MM.1S (cell line): ENCODE measurements at regions not wholly inside any gene's neighbourhood (a gene's known extent, or its start where the extent isn't known, plus 50 kb on each side); places are given as distances from the start of the nearest gene placed in this dataset.

Source experiments
- DNase-seq: peaks from one replicate; pipeline ENCODE4 v3.0.0-alpha.2; 2015
- H2AFZ ChIP-seq: fragments of 300-600 bp; sonication (generic); 2 replicates; pipeline ENCODE4 v1.6.0; 2016; ENCODE audit warnings: antibody characterized with exemption, low read length
- H3F3A ChIP-seq: fragments of 300-600 bp; sonication (generic); 2 replicates; pipeline ENCODE4 v1.6.1; 2016; ENCODE audit warnings: mild to moderate bottlenecking, antibody characterized with exemption, low read length, moderate library complexity, mixed read lengths; ENCODE audit not compliant: insufficient read depth
- H3K27ac ChIP-seq: fragments of 300-600 bp; sonication (generic); 2 replicates; pipeline ENCODE4 v1.5.1; 2016; ENCODE audit warnings: mild to moderate bottlenecking, low read length
- H3K27me3 ChIP-seq: fragments of 300-600 bp; sonication (generic); replicated peaks from 2 replicates; pipeline ENCODE4 v1.6.0; 2016; ENCODE audit warnings: low read length; ENCODE audit not compliant: insufficient read depth
- H3K36me3 ChIP-seq: fragments of 300-600 bp; sonication (generic); replicated peaks from 2 replicates; pipeline ENCODE4 v1.6.1; 2016; ENCODE audit warnings: mild to moderate bottlenecking, low read length, mixed read lengths; ENCODE audit not compliant: insufficient read depth
- H3K4me1 ChIP-seq: fragments of 300-600 bp; sonication (generic); 2 replicates; pipeline ENCODE4 v1.6.1; 2016; ENCODE audit warnings: low read length, mixed read lengths
- H3K4me2 ChIP-seq: fragments of 300-600 bp; sonication (generic); 2 replicates; pipeline ENCODE4 v1.6.0; 2016; ENCODE audit warnings: low read depth, low read length
- H3K4me3 ChIP-seq: fragments of 300-600 bp; sonication (generic); 2 replicates; pipeline ENCODE4 v1.5.1; 2016; ENCODE audit warnings: low read length, mixed read lengths
- H3K79me2 ChIP-seq: fragments of 300-600 bp; sonication (generic); 2 replicates; pipeline ENCODE4 v1.6.1; 2016; ENCODE audit warnings: mixed run types, low read length, mixed read lengths
- H3K9ac ChIP-seq: fragments of 300-600 bp; sonication (generic); 2 replicates; pipeline ENCODE4 v1.6.1; 2016; ENCODE audit warnings: low read length, mixed read lengths
- H3K9me2 ChIP-seq: fragments of 300-600 bp; sonication (generic); replicated peaks from 2 replicates; pipeline ENCODE4 v1.6.1; 2016; ENCODE audit warnings: mild to moderate bottlenecking, low read length, mixed read lengths; ENCODE audit not compliant: insufficient read depth
- H3K9me3 ChIP-seq: fragments of 300-600 bp; sonication (generic); replicated peaks from 2 replicates; pipeline ENCODE4 v1.6.1; 2016; ENCODE audit warnings: mild to moderate bottlenecking, low read length, mixed read lengths; ENCODE audit not compliant: insufficient read depth
- H4K20me1 ChIP-seq: fragments of 300-600 bp; sonication (generic); 2 replicates; pipeline ENCODE4 v1.6.1; 2016; ENCODE audit warnings: mild to moderate bottlenecking, low read length, moderate library complexity, mixed read lengths; ENCODE audit not compliant: insufficient read depth
- CTCF ChIP-seq: fragments of 300-600 bp; sonication (generic); IDR thresholded peaks from 2 replicates; pipeline ENCODE4 v1.5.1; 2016; ENCODE audit warnings: antibody characterized with exemption, low read length, mixed read lengths
- EZH2 ChIP-seq: fragments of 300-600 bp; sonication (generic); optimal IDR thresholded peaks from 2 replicates; pipeline ENCODE3; 2017; ENCODE audit warnings: low read depth, mild to moderate bottlenecking, antibody characterized with exemption, low read length, mixed read lengths
- EZH2phosphoT487 ChIP-seq: fragments of 300-600 bp; sonication (generic); IDR thresholded peaks from 2 replicates; pipeline ENCODE4 v1.6.1; 2018; ENCODE audit warnings: antibody characterized with exemption, low read length

- H3K9me3 ChIP-seq: no peaks in the 10 kb centered on the region
- H3K36me3 ChIP-seq: no peaks in the 10 kb centered on the region
- no peak overlapping the region for H3K4me2 ChIP-seq
- H3K4me1 ChIP-seq: peaks cover 10% of the 10 kb centered on the region
- TF ChIP-seq EZH2phosphoT487 (no peak), EZH2 (no peak), CTCF (no peak)
- no peak overlapping the region for H3K27ac ChIP-seq
- no peak for DNase-seq
- no peaks in the 10 kb centered on the region for H3F3A ChIP-seq
- no peaks in the 10 kb centered on the region for H3K27me3 ChIP-seq
- no peaks in the 10 kb centered on the region for H3K79me2 ChIP-seq
- H4K20me1 ChIP-seq: no peaks in the 10 kb centered on the region
- no peaks in the 10 kb centered on the region for H3K9me2 ChIP-seq
- H2AFZ ChIP-seq: no peak overlapping the region
- no peak overlapping the region for H3K9ac ChIP-seq
- H3K4me3 ChIP-seq: no peak overlapping the region
Measured at GRCh38 chr3:26099692-26100091, 309.8 kb downstream of the OXSM start.

GRCh38 chr3:26100176-26100575 lies 310.3 kb downstream of the OXSM start:
- DNase-seq: no peak

GRCh38 chr3:26102376-26102775 lies 312.5 kb downstream of the OXSM start:
- Histone ChIP-seq H4K20me1 (no peaks in the 10 kb centered on the region), H3K36me3 (no peaks in the 10 kb centered on the region), H3K9me3 (no peaks in the 10 kb centered on the region), H2AFZ (no peak overlapping the region), H3K9ac (no peak overlapping the region), H3K27ac (no peak overlapping the region), H3K4me2 (no peak overlapping the region), H3K27me3 (no peaks in the 10 kb centered on the region), H3K79me2 (no peaks in the 10 kb centered on the region), H3K4me1 (peaks cover 32% of the 10 kb centered on the region), H3F3A (peaks cover 18% of the 10 kb centered on the region; the same call in 1 of the 2 replicates), H3K4me3 (no peak overlapping the region), H3K9me2 (no peaks in the 10 kb centered on the region)
- TF ChIP-seq CTCF (no peak), EZH2 (no peak), EZH2phosphoT487 (no peak)
- DNase-seq: no peak

More at GRCh38 chr3:26100176-26100575, 310.3 kb downstream of the OXSM start:
- no peak overlapping the region for H2AFZ ChIP-seq
- no peak overlapping the region for H3K4me2 ChIP-seq
- no peaks in the 10 kb centered on the region for H3K27me3 ChIP-seq
- H3K4me3 ChIP-seq: no peak overlapping the region
- H3K9me3 ChIP-seq: no peaks in the 10 kb centered on the region
- peaks cover 15% of the 10 kb centered on the region for H3K4me1 ChIP-seq
- no peaks in the 10 kb centered on the region for H3K36me3 ChIP-seq
- no peak overlapping the region for H3K9ac ChIP-seq
- H3K27ac ChIP-seq: no peak overlapping the region
- TF ChIP-seq EZH2phosphoT487 (no peak), CTCF (no peak), EZH2 (no peak)
- H4K20me1 ChIP-seq: no peaks in the 10 kb centered on the region
- H3F3A ChIP-seq: 0 out of 2 replicates have a peak, but pooled peaks cover 2% of the 10 kb centered on the region
- H3K9me2 ChIP-seq: no peaks in the 10 kb centered on the region
- H3K79me2 ChIP-seq: no peaks in the 10 kb centered on the region
